ENCODE measurements at regions not wholly inside any gene's neighbourhood (a gene's known extent, or its start where the extent isn't known, plus 50 kb on each side); places are given as distances from the start of the nearest gene placed in this dataset.

- DNase-seq (ENCODE audit: low read depth in 1 of 2, low spot score in 1 of 2) = no peak
Measured at GRCh38 chr5:135205632-135206349, 171.8 kb upstream of the PITX1 start.

- no peak for DNase-seq (ENCODE audit: low read depth in 1 of 2, low spot score in 1 of 2)
Measured at GRCh38 chr5:135204151-135204600, 170.1 kb upstream of the PITX1 start.

- no peak for DNase-seq (ENCODE audit: low read depth in 1 of 2, low spot score in 1 of 2)
Measured at GRCh38 chr5:135203593-135204036, 169.6 kb upstream of the PITX1 start.

- no peak for DNase-seq (ENCODE audit: low read depth in 1 of 2, low spot score in 1 of 2)
Measured at GRCh38 chr5:135203019-135203418, 169.0 kb upstream of the PITX1 start.

GRCh38 chr5:135199919-135200318 lies 165.9 kb upstream of the PITX1 start:
- no peak for DNase-seq (ENCODE audit: low read depth in 1 of 2, low spot score in 1 of 2)

- DNase-seq (ENCODE audit: low read depth in 1 of 2, low spot score in 1 of 2) = no peak
Measured at GRCh38 chr5:135196483-135196882, 162.5 kb upstream of the PITX1 start.

GRCh38 chr5:135195270-135195608 lies 161.2 kb upstream of the PITX1 start:
- DNase-seq (ENCODE audit: low read depth in 1 of 2, low spot score in 1 of 2) = no peak

GRCh38 chr5:135194573-135195269 lies 160.7 kb upstream of the PITX1 start:
- DNase-seq (ENCODE audit: low read depth in 1 of 2, low spot score in 1 of 2) = no peak

- DNase-seq (ENCODE audit: low read depth in 1 of 2, low spot score in 1 of 2) = no peak
Measured at GRCh38 chr5:135194126-135194488, 160.1 kb upstream of the PITX1 start.

GRCh38 chr5:135193213-135194125 lies 159.4 kb upstream of the PITX1 start:
- no peak for DNase-seq (ENCODE audit: low read depth in 1 of 2, low spot score in 1 of 2)

GRCh38 chr5:135192351-135192750 lies 158.3 kb upstream of the PITX1 start:
- DNase-seq (ENCODE audit: low read depth in 1 of 2, low spot score in 1 of 2) = no peak

GRCh38 chr5:135191084-135191826 lies 157.2 kb upstream of the PITX1 start:
- peak; percentile 37 to 40 for DNase-seq (ENCODE audit: low read depth in 1 of 2, low spot score in 1 of 2)

- DNase-seq (ENCODE audit: low read depth in 1 of 2, low spot score in 1 of 2) = no peak
Measured at GRCh38 chr5:135190416-135191083, 156.5 kb upstream of the PITX1 start.

- DNase-seq (ENCODE audit: low read depth in 1 of 2, low spot score in 1 of 2) = no peak
Measured at GRCh38 chr5:135189024-135189423, 155.0 kb upstream of the PITX1 start.

- no peak for DNase-seq (ENCODE audit: low read depth in 1 of 2, low spot score in 1 of 2)
Measured at GRCh38 chr5:135188233-135188914, 154.3 kb upstream of the PITX1 start.

- no peak for DNase-seq (ENCODE audit: low read depth in 1 of 2, low spot score in 1 of 2)
Measured at GRCh38 chr5:135186662-135187522, 152.9 kb upstream of the PITX1 start.

GRCh38 chr5:135185481-135186065 lies 151.5 kb upstream of the PITX1 start:
- no peak for DNase-seq (ENCODE audit: low read depth in 1 of 2, low spot score in 1 of 2)

GRCh38 chr5:135184646-135185045 lies 150.6 kb upstream of the PITX1 start:
- DNase-seq (ENCODE audit: low read depth in 1 of 2, low spot score in 1 of 2) = no peak

GRCh38 chr5:135183464-135183863 lies 149.4 kb upstream of the PITX1 start:
- no peak for DNase-seq (ENCODE audit: low read depth in 1 of 2, low spot score in 1 of 2)

Measured in activated T-helper 1 cell treated with anti-CD3 and anti-CD28 coated beads, Interleukin-2, amount 50 U/mL, for 16 hours (primary cell).